Skin epidermis (tissue), 12 donors: ENCODE measurements at regions not wholly inside any gene's neighbourhood (a gene's known extent, or its start where the extent isn't known, plus 50 kb on each side); places are given as distances from the start of the nearest gene placed in this dataset.
A peak's percentile ranks its signal among the peaks of the same experiment; 100 is the strongest.

Source experiments
- H3K27ac ChIP-seq, 21 experiments: fragments of 200-600 bp; sonication (generic) in 11 of 21; one replicate each; pipeline ENCODE4 v1.5.0; 2020; ENCODE audit warnings: mild to moderate bottlenecking in 3 of 21, inconsistent platforms in 2 of 21, moderate library complexity in 2 of 21
- H3K4me3 ChIP-seq, 7 experiments: fragments of 200-600 bp; sonication (generic) in 2 of 7; one replicate each; pipeline ENCODE4 v1.5.0; 2020; ENCODE audit warnings: inconsistent platforms in 2 of 7, mild to moderate bottlenecking in 2 of 7, moderate library complexity in 1 of 7

DNA sequence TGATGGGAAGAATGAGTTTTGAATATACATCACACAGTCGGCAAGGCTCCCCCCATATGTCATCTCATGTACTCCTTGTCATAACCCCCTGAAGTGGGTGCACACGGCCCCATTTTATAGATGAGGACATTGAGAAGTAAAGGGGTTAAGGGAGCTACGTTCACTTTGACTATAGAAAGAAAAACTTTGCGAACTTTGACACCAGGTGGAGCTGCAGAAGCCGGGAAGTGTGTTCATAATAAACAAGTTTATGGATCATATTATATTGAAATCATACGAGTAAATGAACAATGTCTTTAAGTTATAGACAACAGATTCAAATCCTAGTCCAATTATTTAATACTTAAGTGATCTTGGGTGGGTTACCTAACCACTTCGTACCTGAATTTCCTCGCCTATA, 203.8 kb upstream of the PITX2 start:
- H3K27ac ChIP-seq, result no peak overlapping the region
- no peak overlapping the region for H3K4me3 ChIP-seq

DNA sequence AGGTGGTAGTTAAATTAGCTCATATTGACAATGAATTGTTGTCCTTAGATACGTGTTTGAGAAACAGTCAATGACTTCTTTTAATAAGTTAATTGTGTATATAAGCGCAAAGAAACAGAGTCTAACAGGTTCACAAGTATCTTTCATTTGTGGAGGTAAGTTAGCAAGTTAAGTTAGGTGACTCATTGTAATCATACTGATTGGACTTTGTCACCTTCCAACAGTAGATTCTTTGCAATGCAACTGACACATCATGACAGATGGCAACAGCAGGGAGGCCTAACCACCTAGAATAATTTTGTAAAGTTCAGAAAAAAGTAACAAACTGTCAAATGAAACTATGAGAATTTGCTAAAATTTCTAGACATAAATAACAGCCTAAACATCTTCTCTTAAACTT, 207.6 kb upstream of the PITX2 start:
- Histone ChIP-seq H3K4me3 (no peak overlapping the region), H3K27ac (no peak overlapping the region)

DNA sequence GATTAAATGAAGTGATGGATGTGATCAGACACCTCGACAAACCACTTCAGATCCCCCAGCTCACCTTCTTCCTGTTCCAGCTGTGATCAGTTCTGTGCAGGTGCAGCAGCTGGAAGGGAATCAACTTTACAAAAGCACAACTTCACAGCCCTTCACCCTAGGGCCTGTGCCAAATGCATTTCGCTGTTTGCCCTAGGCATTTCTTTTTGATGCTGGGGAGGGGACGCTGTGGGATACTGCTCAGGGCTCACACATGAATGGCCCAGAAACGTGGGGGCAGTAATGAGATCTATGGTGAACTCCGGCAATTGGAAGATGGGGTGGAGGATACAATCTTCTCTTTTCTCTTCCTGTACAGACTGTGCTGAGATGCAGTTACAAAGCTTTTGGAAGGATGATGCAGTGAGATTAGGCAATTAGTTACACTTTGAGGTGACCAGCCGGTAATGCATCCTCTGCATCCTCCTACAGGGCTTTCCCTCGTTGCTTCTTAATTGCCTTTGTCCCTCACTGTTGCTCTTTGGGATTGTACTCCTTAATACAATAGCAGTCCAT, 215.1 kb upstream of the PITX2 start:
- Histone ChIP-seq H3K4me3 (no peak overlapping the region), H3K27ac (no peak overlapping the region)

DNA sequence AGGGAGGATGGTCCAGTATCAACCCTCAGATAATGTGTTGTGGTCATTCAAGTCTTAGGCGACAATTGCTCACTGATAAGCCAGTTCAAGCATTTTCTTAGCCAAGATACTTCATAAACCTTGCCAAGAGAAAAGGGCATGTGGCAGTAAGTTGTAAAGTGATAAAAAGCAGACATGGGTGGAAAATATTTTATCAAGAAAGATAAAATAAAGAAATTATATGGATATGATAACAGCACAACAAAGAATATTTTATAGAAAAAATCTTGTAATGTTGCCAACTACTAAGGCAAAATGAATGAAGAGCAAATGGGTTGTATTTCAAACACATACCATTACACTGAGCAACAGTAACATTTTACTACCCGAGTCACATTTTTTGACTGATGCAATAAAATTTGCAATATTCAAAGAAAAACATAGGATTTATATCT, 217.4 kb upstream of the PITX2 start:
- Histone ChIP-seq H3K27ac (no peak overlapping the region), H3K4me3 (no peak overlapping the region)

DNA sequence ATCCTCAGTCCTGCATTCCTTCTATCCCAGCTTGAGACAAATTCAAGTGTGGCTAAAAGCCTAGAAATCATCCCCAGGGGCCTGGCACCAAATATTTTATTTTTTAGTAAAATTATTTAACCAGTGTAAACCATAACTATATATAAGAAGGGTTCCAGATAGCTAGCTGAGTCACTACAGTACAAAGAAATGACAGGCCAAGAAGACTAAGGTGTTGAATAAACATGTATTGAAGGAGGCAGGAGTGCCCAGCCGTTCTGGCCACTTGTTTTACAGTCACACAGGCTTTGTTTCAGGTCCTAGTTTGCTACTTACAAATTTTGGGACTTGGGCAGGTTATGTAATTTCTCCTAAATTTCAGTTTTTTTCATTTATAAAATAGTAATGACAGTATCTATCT, 225.9 kb upstream of the PITX2 start:
- no peak overlapping the region for H3K27ac ChIP-seq

DNA sequence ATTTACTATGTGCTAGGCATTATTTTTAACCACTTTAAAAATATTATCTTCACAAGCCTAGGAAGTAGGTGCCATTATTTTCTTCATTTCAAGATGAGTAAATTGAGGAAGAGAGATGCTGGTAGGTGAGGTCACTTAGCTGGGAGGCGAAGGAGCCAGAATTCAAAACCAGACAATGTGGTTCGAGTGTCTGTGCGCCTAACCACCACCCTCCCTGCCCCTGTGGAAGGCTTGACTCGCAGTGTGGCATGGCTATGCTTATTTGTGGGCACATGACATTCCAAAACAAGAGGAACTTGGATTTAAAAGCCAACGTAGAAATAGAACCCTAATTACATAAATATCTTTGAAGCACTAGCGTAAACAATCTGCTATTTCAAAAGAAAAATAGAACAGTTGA, 226.6 kb upstream of the PITX2 start:
- Histone ChIP-seq H3K27ac (no peak overlapping the region), H3K4me3 (no peak overlapping the region)

More for the DNA sequence above, 225.9 kb upstream of the PITX2 start:
- H3K4me3 ChIP-seq, result no peak overlapping the region

DNA sequence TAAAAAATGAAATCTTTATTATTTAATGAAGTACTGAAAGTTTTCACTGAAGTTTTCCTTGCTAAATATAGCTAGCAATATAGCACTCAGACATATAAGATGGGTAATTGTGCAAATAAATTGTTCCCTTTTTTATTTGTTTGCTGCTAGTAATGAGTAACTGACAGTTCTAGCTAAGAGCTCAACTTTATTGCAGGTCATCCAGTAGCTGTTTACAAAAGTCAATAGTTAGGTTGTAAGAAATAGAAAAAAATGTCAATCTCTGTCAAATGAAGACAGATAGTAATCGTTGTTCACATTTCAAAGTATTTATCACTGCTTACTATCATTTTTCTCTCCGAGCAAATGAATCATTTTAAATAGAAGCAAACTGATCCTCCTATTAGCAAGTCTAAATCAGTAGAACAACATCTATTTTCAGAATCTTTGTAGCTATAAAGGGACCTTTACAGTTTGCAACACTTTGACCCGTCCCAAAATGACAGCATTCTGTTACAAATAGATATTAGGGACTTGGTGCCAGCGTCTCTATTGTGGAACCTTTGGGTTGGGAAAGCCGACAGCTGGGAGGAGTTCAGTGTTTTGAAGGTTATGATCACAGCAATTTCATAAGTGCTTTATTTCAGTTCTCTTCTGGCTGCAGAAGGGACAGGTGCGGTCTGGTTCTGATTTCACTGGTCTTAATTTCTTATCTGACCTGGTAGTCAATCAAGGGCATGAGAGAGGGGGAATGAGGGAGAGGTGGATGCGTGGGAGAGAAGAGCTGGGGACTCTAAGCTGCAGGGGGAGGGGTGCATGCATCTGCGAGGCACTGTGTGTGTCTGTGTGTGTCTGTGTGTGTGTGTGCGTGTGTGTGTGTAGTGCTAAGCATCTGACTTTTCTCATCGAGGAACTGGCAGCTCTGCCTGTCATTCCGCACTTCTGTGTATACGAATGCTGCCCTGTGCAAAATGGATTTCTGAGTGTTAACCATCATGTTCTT, 227.9 kb upstream of the PITX2 start:
- Histone ChIP-seq H3K4me3 (no peak overlapping the region), H3K27ac (no peak overlapping the region)

DNA sequence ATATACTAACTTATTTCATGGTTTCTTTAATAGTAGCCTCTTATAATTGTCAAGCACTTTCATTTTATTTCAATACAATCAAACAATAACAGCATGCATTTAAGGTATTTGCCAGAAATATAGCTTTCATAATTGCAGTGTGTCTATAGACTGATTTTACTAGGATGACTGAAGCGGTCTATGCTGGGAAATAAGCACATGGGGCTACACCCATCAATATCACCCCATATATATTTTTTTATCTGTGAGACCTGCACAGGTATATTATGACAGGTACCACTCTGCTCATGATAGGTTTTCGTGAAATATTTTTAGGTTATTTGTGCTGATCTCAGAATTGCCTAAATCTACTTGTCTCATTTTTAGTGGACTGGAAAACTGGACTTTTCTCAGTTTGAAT, 229.1 kb upstream of the PITX2 start:
- no peak overlapping the region for H3K27ac ChIP-seq
- no peak overlapping the region for H3K4me3 ChIP-seq

DNA sequence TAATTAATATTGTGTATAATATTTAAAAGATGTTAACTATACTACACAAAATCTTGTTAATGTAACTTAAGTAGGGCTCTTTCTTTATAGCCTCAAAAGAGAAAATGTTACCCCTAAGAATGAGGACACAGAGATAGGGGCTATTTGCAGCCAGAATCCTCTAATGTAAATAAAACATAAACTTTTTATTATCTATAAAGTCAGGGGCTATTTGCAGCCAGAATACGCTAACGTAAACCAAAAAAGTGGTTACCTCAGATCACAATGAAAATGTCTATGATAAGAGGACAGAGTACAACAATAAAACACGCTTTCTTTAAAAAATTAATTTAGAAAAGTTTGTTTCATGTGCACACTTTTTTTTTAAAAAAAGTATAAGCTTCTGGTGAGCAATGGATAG, 229.9 kb upstream of the PITX2 start:
- Histone ChIP-seq H3K4me3 (no peak overlapping the region), H3K27ac (no peak overlapping the region)

DNA sequence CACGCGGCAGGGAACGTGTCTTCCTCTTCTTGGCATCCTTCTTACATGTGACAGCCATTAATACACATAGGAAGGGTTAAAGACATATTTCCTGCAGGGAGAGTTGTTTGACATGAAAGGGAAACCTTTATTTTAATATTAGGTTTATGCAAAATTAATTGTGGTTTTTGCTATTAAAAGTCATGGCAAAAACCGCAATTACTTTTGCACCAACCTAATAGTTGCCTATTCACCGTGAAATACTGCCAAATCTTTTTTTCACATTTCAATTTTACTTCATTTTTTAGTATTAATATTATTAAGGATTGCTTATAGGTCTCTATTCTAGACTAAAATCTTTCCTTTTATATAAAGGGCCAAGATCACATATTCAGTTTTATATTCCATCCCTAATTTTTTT, 230.4 kb upstream of the PITX2 start:
- no peak overlapping the region for H3K27ac ChIP-seq

DNA sequence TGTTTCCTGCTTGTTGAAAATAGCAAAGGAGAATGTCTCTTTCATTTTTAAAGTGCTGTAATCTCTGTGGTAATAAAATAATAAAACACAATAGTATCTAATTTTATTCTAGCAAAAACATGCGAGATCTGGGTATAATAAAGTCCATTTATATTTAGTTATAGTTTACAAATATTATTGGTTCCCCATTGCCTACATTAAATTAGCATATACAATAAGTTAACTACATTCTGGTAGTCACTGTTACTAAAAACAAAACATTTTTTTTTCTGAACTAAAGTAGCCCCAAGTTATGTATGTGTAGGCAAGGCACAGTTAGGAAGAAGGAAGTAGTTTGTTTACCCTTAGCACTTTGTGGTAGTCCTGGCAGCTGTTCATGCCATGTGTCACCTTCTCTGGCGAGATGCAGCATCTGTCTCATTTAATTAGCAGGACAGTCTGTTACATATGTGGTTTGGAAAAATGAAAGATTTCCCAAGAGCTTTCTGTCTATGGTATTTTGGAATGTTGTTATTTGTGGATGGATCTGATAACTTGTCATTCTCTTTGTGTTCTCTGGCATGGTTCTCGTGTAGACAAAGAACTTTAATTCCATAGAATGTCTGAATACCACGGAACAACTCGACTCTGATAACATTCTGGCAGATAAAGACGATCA, 231.3 kb upstream of the PITX2 start:
- Histone ChIP-seq H3K4me3 (no peak overlapping the region), H3K27ac (no peak overlapping the region)

More for the DNA sequence above, 230.4 kb upstream of the PITX2 start:
- no peak overlapping the region for H3K4me3 ChIP-seq

DNA sequence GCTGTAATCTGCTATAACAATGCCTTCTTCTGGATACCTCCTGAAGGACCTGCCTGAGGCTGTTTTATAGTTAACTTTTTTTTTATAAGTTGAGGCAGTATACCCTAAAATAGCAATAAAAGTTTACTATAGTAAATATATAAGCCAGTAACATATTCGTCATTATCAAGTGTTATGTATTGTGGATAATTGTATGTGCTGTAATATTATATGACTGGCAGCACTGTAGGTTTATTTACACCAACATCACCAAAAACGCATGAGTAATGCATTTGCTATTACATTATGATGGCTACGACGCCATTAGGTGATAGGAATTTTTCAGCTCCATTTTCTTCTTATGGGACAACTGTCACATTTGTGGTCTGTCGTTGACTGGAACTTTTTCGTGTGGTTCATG, 237.2 kb upstream of the PITX2 start:
- Histone ChIP-seq H3K4me3 (no peak overlapping the region), H3K27ac (no peak overlapping the region)

DNA sequence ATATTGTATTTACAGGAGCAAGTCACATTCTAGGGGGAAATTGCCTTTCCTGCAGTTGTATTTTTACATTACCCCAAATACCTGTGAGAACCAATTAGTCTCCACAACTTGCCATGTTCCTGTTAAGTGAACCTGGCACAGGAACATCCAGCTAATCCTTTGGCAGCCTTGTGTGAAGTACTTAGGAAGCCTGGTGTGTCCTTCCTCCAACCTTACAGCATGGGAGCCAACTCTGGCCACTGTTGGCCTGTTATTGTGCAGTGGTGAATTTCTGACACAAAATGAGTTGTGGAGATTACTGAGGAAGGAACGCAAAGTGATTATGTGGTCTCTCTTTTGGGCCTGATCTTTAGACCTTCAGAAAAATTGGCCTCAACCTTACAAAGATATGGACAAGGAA, 238.0 kb upstream of the PITX2 start:
- Histone ChIP-seq H3K27ac (no peak overlapping the region), H3K4me3 (no peak overlapping the region)

DNA sequence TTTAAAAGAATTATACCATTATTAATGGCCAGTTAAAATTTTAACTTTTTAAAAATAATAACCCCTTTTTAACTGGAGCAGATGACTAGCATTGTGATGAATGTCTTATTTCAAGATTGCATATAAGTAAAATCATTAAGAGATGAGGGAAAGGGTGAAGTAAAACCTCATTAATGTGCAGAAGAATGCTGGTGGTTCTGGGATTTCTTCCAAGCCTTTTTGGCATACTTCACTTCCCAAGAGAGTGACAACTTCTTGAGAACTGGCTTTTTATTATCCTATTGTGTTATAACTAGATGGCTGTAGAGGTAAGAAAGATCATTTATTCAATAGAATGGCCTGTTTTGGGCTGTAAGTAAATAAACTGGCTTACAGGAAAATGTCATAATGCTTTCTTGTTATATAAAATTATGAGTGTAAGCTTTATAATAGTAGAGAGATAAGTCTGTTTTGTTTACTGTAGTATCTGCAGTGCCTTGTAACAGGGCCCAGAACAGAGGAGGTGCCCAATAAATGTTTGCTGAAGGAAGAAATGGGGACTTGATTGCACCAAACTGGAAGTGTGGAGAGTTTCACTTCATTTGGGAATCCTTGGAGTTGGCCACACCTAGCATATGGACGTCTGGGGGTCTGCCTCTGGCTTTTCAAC, 242.9 kb upstream of the PITX2 start:
- no peak overlapping the region for H3K4me3 ChIP-seq
- H3K27ac ChIP-seq, result no peak overlapping the region

DNA sequence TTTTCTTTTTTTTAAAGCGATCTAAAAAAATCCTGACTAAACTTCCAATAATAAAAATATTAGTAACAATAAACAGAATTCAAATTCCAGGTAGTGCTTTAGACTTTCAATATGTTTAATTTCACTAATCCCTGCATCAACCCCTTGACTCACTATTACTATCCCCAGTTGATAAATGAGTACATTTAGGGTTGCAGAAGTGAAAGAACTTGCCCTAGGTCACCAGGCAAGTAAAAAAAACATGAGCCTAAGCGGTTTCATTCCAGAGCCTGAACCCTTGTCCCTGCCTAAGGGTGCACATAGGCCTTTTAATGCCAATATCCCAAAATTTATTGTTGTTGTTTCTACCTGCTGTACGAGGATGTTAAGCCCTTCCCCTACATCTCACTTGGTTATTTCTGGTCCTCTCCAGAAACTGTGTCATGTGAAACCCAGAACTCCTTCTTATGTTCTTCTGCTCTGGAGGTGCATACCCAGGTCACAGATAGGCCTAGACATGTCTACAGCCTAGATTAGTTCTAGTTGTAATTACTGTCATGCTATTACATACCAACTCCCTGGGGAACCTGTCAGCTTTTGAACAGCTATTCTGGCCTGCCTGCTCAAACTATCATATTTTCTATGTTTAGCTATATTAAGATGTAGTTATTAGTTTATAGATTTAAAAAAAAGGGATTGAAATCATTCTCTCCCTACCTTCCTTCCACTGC, 244.5 kb upstream of the PITX2 start:
- Histone ChIP-seq H3K27ac (peak overlapping the region in 1 of 21 experiments; percentile 3), H3K4me3 (no peak overlapping the region)

DNA sequence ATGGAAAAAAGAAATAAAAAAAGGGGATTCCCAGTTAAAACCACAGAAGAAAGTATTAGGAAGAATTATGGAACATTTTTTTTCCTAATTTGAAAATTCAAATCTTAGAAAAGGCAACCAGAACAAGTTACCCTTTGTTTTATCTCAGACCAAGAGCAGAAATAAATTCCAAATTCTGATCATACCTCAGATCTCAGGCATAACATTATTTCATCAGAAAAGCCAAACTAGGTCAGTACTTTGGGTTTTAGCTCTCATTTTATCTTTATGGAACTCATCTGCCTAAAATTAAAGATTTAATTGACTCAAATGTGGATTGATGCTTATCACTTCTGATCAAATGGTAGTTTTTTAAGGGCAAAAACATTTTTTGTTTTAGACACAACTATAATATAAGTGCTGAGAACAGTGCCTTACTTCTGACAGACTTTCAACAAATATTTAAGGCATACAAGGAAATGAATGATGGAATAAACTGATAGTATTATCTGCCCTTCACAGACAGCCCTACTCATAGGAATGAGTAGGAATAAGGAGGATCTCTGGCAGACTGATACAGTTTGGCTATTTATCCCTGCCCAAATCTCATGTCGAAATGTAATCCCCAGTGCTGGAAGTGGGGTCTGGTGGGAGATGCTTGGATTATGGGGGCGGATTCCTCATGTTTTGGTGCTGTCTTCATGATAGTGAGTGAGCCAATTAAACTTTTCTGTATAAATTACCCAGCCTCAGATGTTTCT, 245.3 kb upstream of the PITX2 start:
- peak overlapping the region in 2 of 21 experiments; percentile 3 to 12 for H3K27ac ChIP-seq
- H3K4me3 ChIP-seq, result no peak overlapping the region

DNA sequence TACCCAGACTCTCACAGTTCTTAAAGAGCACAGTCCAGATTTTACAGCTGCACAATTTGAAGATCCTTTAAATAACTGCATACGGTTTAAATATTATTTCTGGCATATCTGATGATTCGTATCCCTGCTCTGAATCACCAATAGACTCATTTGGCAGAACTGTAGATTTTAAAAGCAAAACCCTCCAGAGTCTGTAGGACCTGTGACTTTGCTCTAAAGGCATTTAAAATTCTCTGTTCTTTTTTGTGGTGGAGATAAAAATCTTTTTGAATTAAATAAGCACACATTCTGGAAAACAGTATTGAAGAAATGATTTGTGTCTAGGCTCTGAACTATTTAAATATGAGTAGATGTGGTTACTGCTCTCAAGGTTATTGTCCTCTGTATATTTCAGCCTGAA, 246.2 kb upstream of the PITX2 start:
- Histone ChIP-seq H3K27ac (no peak overlapping the region), H3K4me3 (no peak overlapping the region)

DNA sequence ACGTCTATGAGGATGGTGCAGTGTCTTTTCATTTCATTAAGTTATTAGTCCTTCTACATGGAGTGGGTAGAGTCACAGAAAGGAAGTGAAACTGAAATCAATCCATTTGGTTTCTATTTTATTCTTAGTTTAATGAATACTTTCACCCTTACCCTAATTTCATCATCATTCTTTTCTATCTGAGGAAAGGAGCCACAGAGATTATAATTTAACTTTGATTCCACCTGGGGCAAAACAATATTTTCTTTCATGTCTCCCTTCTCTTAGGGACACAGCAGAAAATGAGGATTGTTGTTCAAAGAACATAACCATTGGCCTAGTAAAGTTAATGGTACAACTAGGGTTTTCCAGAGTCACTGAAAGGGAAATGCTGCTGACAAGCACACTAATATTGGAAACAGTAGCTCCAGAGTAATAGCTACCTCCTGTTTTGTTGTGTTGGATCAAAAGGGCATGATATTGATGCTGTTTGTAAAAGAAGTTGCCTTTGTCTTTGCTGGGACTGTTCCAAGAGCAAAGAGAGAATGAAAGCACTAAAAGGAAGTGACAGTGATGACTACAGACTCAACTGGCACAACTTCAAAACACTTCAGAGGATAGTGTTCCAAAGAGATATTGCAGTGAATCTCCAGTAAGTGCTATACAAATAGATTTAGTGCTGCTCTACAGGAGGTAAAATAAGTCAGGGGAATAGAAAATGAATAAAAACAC, 247.1 kb upstream of the PITX2 start:
- H3K4me3 ChIP-seq, result no peak overlapping the region
- peak overlapping the region in 1 of 21 experiments; percentile 8 for H3K27ac ChIP-seq
